Osteoblast (primary cell): ENCODE measurements at regions not wholly inside any gene's neighbourhood (a gene's known extent, or its start where the extent isn't known, plus 50 kb on each side); places are given as distances from the start of the nearest gene placed in this dataset.

Experiments used
- DNase-seq: peaks from one replicate; pipeline ENCODE4 v3.0.0; 2011; ENCODE audit warnings: low spot score, mixed read lengths; ENCODE audit not compliant: insufficient read length; ENCODE audit errors: missing footprints
- H2AFZ ChIP-seq: 2 replicates; pipeline ENCODE4 v1.6.0; 2011; ENCODE audit warnings: mild to moderate bottlenecking, low read length
- H3K27ac ChIP-seq: 2 replicates; pipeline ENCODE4 v1.5.1; 2011; ENCODE audit warnings: mild to moderate bottlenecking, low read depth, low read length, moderate library complexity
- H3K27me3 ChIP-seq: 2 replicates; pipeline ENCODE4 v1.6.0; 2012; ENCODE audit warnings: mild to moderate bottlenecking, control low read depth, inconsistent platforms, low read length, moderate library complexity; ENCODE audit not compliant: insufficient read depth
- H3K36me3 ChIP-seq: 2 replicates; pipeline ENCODE4 v1.5.1; 2011; ENCODE audit warnings: mild to moderate bottlenecking, low read length, control low read depth, moderate library complexity; ENCODE audit not compliant: insufficient read depth
- H3K4me1 ChIP-seq: 2 replicates; pipeline ENCODE4 v1.5.1; 2011; ENCODE audit warnings: mild to moderate bottlenecking, low read length, control low read depth, moderate library complexity; ENCODE audit not compliant: insufficient read depth
- H3K4me2 ChIP-seq: 2 replicates; pipeline ENCODE4 v1.6.0; 2011; ENCODE audit warnings: mild to moderate bottlenecking, low read length; ENCODE audit not compliant: insufficient read depth
- H3K4me3 ChIP-seq: fragments of 200-600 bp; sonication (generic); 3 replicates; pipeline ENCODE4 v1.5.1; 2012; ENCODE audit warnings: mild to moderate bottlenecking, low read length, inconsistent platforms; ENCODE audit not compliant: insufficient read depth
- H3K79me2 ChIP-seq: 2 replicates; pipeline ENCODE4 v1.6.0; 2012; ENCODE audit warnings: mild to moderate bottlenecking, low read length, control low read depth, inconsistent platforms; ENCODE audit not compliant: insufficient read depth
- H3K9me3 ChIP-seq: 2 replicates; pipeline ENCODE4 v1.5.1; 2011; ENCODE audit warnings: low read depth, low read length, control low read depth
- H4K20me1 ChIP-seq: 2 replicates; pipeline ENCODE4 v1.6.0; 2012; ENCODE audit warnings: mild to moderate bottlenecking, low read length, control low read depth; ENCODE audit not compliant: insufficient read depth
- TF ChIP-seq, protein P1 (sequence below): IDR thresholded peaks from 2 replicates; pipeline ENCODE4 v1.5.1; 2011; ENCODE audit warnings: mild to moderate bottlenecking, low read depth, low read length, moderate library complexity; ENCODE audit errors: extremely low read depth

DNA sequence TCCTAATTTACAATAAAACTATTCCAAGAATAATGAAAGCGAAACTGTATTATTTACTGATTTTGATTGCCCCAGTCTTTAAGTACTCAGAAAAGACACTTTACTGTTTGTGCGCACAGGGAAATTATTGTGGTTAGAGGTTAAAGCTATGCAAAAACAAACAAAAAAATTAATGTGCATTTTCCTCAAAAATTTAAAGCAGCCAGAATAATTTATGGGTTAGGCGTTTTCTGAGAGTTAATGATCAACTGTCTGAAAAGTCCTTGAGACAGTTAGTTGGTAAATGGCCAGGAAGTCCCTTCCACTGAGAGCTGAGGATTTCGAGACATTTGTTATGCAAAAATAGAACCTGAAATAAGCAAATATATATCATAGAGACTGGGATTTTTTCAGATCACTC is 143.3 kb downstream of the IRS1 start:
- Histone ChIP-seq H2AFZ (peak overlapping the region; percentile 56), H3K36me3 (no peaks in the 10 kb centered on the region), H3K9me3 (no peaks in the 10 kb centered on the region), H3K27me3 (no peaks in the 10 kb centered on the region), H3K4me2 (peak overlapping the region; percentile 38), H3K4me1 (peaks cover 48% of the 10 kb centered on the region), H4K20me1 (no peaks in the 10 kb centered on the region), H3K79me2 (no peaks in the 10 kb centered on the region), H3K4me3 (peak overlapping the region; percentile 38), H3K27ac (peak overlapping the region; percentile 78)
- TF ChIP-seq, protein P1, sequence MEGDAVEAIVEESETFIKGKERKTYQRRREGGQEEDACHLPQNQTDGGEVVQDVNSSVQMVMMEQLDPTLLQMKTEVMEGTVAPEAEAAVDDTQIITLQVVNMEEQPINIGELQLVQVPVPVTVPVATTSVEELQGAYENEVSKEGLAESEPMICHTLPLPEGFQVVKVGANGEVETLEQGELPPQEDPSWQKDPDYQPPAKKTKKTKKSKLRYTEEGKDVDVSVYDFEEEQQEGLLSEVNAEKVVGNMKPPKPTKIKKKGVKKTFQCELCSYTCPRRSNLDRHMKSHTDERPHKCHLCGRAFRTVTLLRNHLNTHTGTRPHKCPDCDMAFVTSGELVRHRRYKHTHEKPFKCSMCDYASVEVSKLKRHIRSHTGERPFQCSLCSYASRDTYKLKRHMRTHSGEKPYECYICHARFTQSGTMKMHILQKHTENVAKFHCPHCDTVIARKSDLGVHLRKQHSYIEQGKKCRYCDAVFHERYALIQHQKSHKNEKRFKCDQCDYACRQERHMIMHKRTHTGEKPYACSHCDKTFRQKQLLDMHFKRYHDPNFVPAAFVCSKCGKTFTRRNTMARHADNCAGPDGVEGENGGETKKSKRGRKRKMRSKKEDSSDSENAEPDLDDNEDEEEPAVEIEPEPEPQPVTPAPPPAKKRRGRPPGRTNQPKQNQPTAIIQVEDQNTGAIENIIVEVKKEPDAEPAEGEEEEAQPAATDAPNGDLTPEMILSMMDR: no peak
- DNase-seq: no peak

DNA sequence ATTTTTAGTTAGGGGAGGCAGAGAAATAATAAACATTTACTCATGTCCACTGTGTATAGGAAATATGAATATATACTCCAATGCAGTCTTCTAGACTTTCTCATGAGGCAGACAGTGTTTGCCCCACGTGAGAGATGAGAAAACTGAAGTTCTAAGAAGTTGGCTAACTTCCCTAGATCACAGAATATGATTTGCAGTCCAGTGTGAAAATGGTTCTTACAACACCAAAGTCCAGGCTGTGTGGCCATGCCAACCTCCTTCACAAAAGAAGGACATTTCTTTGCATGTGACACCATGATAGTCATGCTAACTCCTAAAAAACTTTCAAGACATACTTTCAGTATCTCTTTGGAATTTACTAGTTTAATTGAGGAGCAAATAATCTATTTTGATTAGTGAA is 143.7 kb downstream of the IRS1 start:
- Histone ChIP-seq H3K79me2 (no peaks in the 10 kb centered on the region), H3K27ac (peak overlapping the region; percentile 78), H3K4me2 (peak overlapping the region; percentile 38), H3K27me3 (no peaks in the 10 kb centered on the region), H3K9me3 (no peaks in the 10 kb centered on the region), H3K4me3 (peak overlapping the region; percentile 38), H4K20me1 (no peaks in the 10 kb centered on the region), H3K36me3 (no peaks in the 10 kb centered on the region), H2AFZ (no peak overlapping the region), H3K4me1 (peaks cover 50% of the 10 kb centered on the region)
- TF ChIP-seq, protein P1: no peak
- DNase-seq: no peak

DNA sequence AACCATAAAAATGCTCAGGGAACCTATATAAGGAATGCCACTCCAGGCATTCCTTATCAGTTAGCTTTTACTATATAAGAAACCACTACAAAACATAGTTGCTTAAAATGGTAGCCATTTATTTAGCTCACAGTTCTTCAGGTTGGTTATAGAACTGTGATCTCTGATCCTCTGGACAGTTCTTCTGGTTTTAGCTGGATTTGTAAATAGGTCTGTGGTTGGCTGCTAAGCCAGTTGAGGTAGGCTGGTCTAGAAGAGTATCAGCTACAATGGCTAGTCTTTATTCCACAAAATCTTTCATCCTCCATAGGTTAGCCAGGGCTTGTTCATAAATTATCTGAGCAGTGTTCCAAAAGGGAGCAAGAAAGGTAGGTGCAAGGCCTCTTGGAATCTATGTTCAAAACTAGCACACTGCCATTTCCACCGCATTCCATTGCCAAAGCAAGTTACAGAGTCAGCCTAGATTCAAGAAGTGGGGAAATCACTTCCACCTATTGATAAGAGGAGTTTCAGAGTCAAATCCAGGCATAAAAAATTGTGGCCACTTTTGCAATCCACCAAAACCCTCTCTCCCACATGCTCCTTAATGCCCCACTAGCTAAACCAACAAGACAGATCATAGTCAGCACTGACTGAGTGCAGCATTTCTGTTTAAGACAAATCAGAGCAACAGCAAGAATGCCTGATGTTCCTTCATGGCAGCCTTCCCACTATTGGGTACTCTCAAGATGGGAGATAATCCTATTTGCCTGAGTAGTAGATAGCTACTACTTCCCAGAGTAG is 146.4 kb downstream of the IRS1 start:
- no peak overlapping the region for H2AFZ ChIP-seq
- no peaks in the 10 kb centered on the region for H3K27me3 ChIP-seq
- H3K9me3 ChIP-seq: no peaks in the 10 kb centered on the region
- no peaks in the 10 kb centered on the region for H4K20me1 ChIP-seq
- H3K4me2 ChIP-seq: peak overlapping the region; percentile 75
- H3K79me2 ChIP-seq: no peaks in the 10 kb centered on the region
- no peak for DNase-seq
- no peak overlapping the region for H3K4me3 ChIP-seq
- TF ChIP-seq, protein P1: no peak
- H3K4me1 ChIP-seq: peaks cover 53% of the 10 kb centered on the region
- no peaks in the 10 kb centered on the region for H3K36me3 ChIP-seq
- H3K27ac ChIP-seq: peak overlapping the region; percentile 97

DNA sequence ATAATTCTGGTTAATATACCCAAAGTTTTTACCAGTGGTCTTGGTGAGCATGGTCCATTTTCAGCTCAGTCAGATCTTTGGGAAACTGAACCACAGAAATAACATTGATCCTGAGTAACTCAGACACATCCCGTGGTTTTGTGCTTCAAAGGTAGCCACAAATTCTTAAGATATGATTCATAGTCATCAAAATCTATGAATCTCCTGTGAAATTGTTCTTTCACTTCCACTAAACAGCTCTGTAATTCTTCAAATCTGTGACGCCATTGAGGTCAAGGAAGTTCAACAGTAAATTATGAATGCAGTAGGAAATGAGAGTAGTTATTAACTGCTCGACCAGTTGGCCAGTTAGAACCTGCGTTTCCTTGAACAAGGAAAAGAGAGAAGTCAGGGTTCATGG is 147.3 kb downstream of the IRS1 start:
- TF ChIP-seq, protein P1: no peak
- peak overlapping the region; percentile 34 for H3K4me3 ChIP-seq
- no peaks in the 10 kb centered on the region for H3K9me3 ChIP-seq
- no peak overlapping the region for H2AFZ ChIP-seq
- DNase-seq: peak; percentile 76
- no peaks in the 10 kb centered on the region for H3K36me3 ChIP-seq
- H4K20me1 ChIP-seq: no peaks in the 10 kb centered on the region
- H3K27me3 ChIP-seq: no peaks in the 10 kb centered on the region
- H3K27ac ChIP-seq: peak overlapping the region; percentile 97
- peaks cover 55% of the 10 kb centered on the region for H3K4me1 ChIP-seq
- peak overlapping the region; percentile 75 for H3K4me2 ChIP-seq
- H3K79me2 ChIP-seq: no peaks in the 10 kb centered on the region
